GM18520 (cell line): ENCODE measurements at regions not wholly inside any gene's neighbourhood (a gene's known extent, or its start where the extent isn't known, plus 50 kb on each side); places are given as distances from the start of the nearest gene placed in this dataset.
"Not testable (repeated sequence)": the region's sequence is repeated elsewhere in the genome, so short reads cannot be mapped to it uniquely, and the experiment has no call there.

ENCODE experiments used
- ATAC-seq: cut with Tn5 transposase; IDR thresholded peaks from one replicate; pipeline ENCODE4 v1.9.1; 2021; ENCODE audit not compliant: unreplicated experiment

GRCh38 chr10:33102071-33102470 is 144.0 kb upstream of the ITGB1 start:
- ATAC-seq: no peak

GRCh38 chr10:33101392-33101787 is 143.4 kb upstream of the ITGB1 start:
- ATAC-seq: no peak

- ATAC-seq: no peak
These were observed 142.9 kb upstream of the ITGB1 start for GRCh38 chr10:33100781-33101391.

- ATAC-seq: no peak
These were observed 141.7 kb upstream of the ITGB1 start for GRCh38 chr10:33099748-33100147.

- no peak for ATAC-seq
These were observed 141.1 kb upstream of the ITGB1 start for GRCh38 chr10:33098951-33099663.

GRCh38 chr10:33095867-33096815 is 138.1 kb upstream of the ITGB1 start:
- peak; percentile 73 for ATAC-seq

GRCh38 chr10:33094263-33095051 is 136.4 kb upstream of the ITGB1 start:
- no peak for ATAC-seq

- ATAC-seq: no peak
These were observed 135.3 kb upstream of the ITGB1 start for GRCh38 chr10:33093362-33093761.

GRCh38 chr10:33092596-33092995 is 134.6 kb upstream of the ITGB1 start:
- ATAC-seq: no peak

- no peak for ATAC-seq
These were observed 133.2 kb upstream of the ITGB1 start for GRCh38 chr10:33091201-33091600.

- no peak for ATAC-seq
These were observed 131.0 kb upstream of the ITGB1 start for GRCh38 chr10:33088990-33089389.

GRCh38 chr10:33087922-33088321 is 129.9 kb upstream of the ITGB1 start:
- ATAC-seq: no peak

GRCh38 chr10:33087152-33087551 is 129.1 kb upstream of the ITGB1 start:
- ATAC-seq: no peak

GRCh38 chr10:33086100-33086499 is 128.1 kb upstream of the ITGB1 start:
- no peak for ATAC-seq

GRCh38 chr10:33085313-33085833 is 127.3 kb upstream of the ITGB1 start:
- ATAC-seq: no peak

GRCh38 chr10:33084453-33084852 is 126.4 kb upstream of the ITGB1 start:
- no peak for ATAC-seq

GRCh38 chr10:33082373-33082895 is 124.4 kb upstream of the ITGB1 start:
- ATAC-seq: no peak

GRCh38 chr10:33080467-33080866 is 122.4 kb upstream of the ITGB1 start:
- ATAC-seq: not testable (repeated sequence)

- ATAC-seq: no peak
These were observed 116.4 kb upstream of the ITGB1 start for GRCh38 chr10:33074443-33074842.

GRCh38 chr10:33073641-33074415 is 115.8 kb upstream of the ITGB1 start:
- no peak for ATAC-seq
